H9 (cell line): ENCODE measurements at regions not wholly inside any gene's neighbourhood (a gene's known extent, or its start where the extent isn't known, plus 50 kb on each side); places are given as distances from the start of the nearest gene placed in this dataset.

ENCODE experiments used
- DNase-seq: peaks from one replicate; pipeline ENCODE4 v3.0.0-alpha.2; 2017
- H2AFZ ChIP-seq: one replicate; pipeline ENCODE4 v1.6.1; 2013; ENCODE audit warnings: mild to moderate bottlenecking, low read length, control low read depth, moderate library complexity
- H2AK5ac ChIP-seq: 2 replicates; pipeline ENCODE4 v1.6.1; 2013; ENCODE audit warnings: low read length, control low read depth, mixed read lengths; ENCODE audit not compliant: insufficient read length
- H2BK120ac ChIP-seq: one replicate; pipeline ENCODE4 v1.6.1; 2013; ENCODE audit warnings: low read depth, mild to moderate bottlenecking, low read length, control low read depth, inconsistent platforms; ENCODE audit not compliant: poor library complexity, severe bottlenecking
- H2BK12ac ChIP-seq: 2 replicates; pipeline ENCODE4 v1.6.1; 2013; ENCODE audit warnings: low read length, control low read depth, mixed read lengths, low read depth; ENCODE audit not compliant: insufficient read length
- H2BK15ac ChIP-seq: 2 replicates; pipeline ENCODE4 v1.6.1; 2013; ENCODE audit warnings: low read depth, low read length, control low read depth
- H2BK20ac ChIP-seq: one replicate; pipeline ENCODE4 v1.6.1; 2013; ENCODE audit warnings: low read depth, mild to moderate bottlenecking, low read length, control low read depth, inconsistent platforms; ENCODE audit not compliant: poor library complexity, severe bottlenecking
- H2BK5ac ChIP-seq: 2 replicates; pipeline ENCODE4 v1.6.1; 2013; ENCODE audit warnings: low read length, control low read depth, mixed read lengths; ENCODE audit not compliant: insufficient read length
- H3K14ac ChIP-seq: 2 replicates; pipeline ENCODE4 v1.6.1; 2013; ENCODE audit warnings: low read length, control low read depth; ENCODE audit not compliant: insufficient read depth
- H3K18ac ChIP-seq: 2 replicates; pipeline ENCODE4 v1.6.1; 2013; ENCODE audit warnings: low read depth, mild to moderate bottlenecking, mixed read lengths, low read length, control low read depth; ENCODE audit not compliant: insufficient read length
- H3K23ac ChIP-seq: 2 replicates; pipeline ENCODE4 v1.6.1; 2013; ENCODE audit warnings: low read length, control low read depth, mixed read lengths, low read depth; ENCODE audit not compliant: insufficient read length
- H3K23me2 ChIP-seq: 2 replicates; pipeline ENCODE4 v1.6.1; 2013; ENCODE audit warnings: low read depth, mild to moderate bottlenecking, mixed read lengths, low read length, control low read depth; ENCODE audit not compliant: insufficient read length, poor library complexity, severe bottlenecking
- H3K27ac ChIP-seq: 2 replicates; pipeline ENCODE4 v1.5.1; 2013; ENCODE audit warnings: low read length, control low read depth, mixed read lengths, low read depth; ENCODE audit not compliant: insufficient read length
- H3K27me3 ChIP-seq: 2 replicates; pipeline ENCODE4 v1.6.1; 2013; ENCODE audit warnings: low read length, control low read depth, inconsistent platforms; ENCODE audit not compliant: insufficient read depth
- H3K4ac ChIP-seq: 2 replicates; pipeline ENCODE4 v1.6.1; 2013; ENCODE audit warnings: low read depth, mild to moderate bottlenecking, control low read depth, inconsistent platforms, low read length, moderate library complexity
- H3K4me1 ChIP-seq: 2 replicates; pipeline ENCODE4 v1.6.1; 2013; ENCODE audit warnings: low read length, control low read depth, inconsistent platforms; ENCODE audit not compliant: insufficient read depth
- H3K4me2 ChIP-seq: 2 replicates; pipeline ENCODE4 v1.6.1; 2013; ENCODE audit warnings: low read length, control low read depth, mixed read lengths; ENCODE audit not compliant: insufficient read length, insufficient read depth
- H3K56ac ChIP-seq: 2 replicates; pipeline ENCODE4 v1.6.1; 2013; ENCODE audit warnings: low read depth, mild to moderate bottlenecking, mixed read lengths, low read length, control low read depth; ENCODE audit not compliant: insufficient read length
- H3K79me1 ChIP-seq: 2 replicates; pipeline ENCODE4 v1.6.1; 2013; ENCODE audit warnings: low read depth, mild to moderate bottlenecking, moderate library complexity, low read length, control low read depth, inconsistent platforms; ENCODE audit not compliant: insufficient read depth, poor library complexity, severe bottlenecking
- H3K79me2 ChIP-seq: 2 replicates; pipeline ENCODE4 v1.6.1; 2013; ENCODE audit warnings: low read length, control low read depth, inconsistent platforms; ENCODE audit not compliant: insufficient read depth
- H3K9ac ChIP-seq: 2 replicates; pipeline ENCODE4 v1.6.1; 2013; ENCODE audit warnings: low read length, control low read depth, mixed read lengths; ENCODE audit not compliant: insufficient read length; ENCODE audit errors: extremely low read depth
- H3K9me3 ChIP-seq: one replicate; pipeline ENCODE4 v1.6.1; 2013; ENCODE audit warnings: low read depth, low read length, inconsistent platforms; ENCODE audit not compliant: control insufficient read depth
- H3T11ph ChIP-seq: one replicate; pipeline ENCODE4 v1.6.1; 2013; ENCODE audit warnings: mild to moderate bottlenecking, low read length, control low read depth, inconsistent platforms
- H4K20me1 ChIP-seq: one replicate; pipeline ENCODE4 v1.6.1; 2013; ENCODE audit not compliant: control insufficient read depth, insufficient read length, insufficient read depth
- H4K5ac ChIP-seq: 2 replicates; pipeline ENCODE4 v1.6.1; 2013; ENCODE audit warnings: low read depth, mild to moderate bottlenecking, mixed read lengths, low read length, control low read depth; ENCODE audit not compliant: insufficient read length
- H4K8ac ChIP-seq: replicated peaks from 2 replicates; pipeline ENCODE4 v1.6.1; 2013; ENCODE audit warnings: low read length, control low read depth, mixed read lengths, low read depth; ENCODE audit not compliant: insufficient read length
- H4K91ac ChIP-seq: 2 replicates; pipeline ENCODE4 v1.6.1; 2013; ENCODE audit warnings: low read depth, mild to moderate bottlenecking, moderate library complexity, mixed read lengths, low read length, control low read depth; ENCODE audit not compliant: insufficient read length
- H3K27ac Mint-ChIP-seq, 3 experiments: 2 replicates in 2 of 3; 3 replicates in 1 of 3; pipeline ENCODE4 v1.8.0; 2020 to 2021; ENCODE audit warnings: mixed read lengths in 3 of 3, mild to moderate bottlenecking in 1 of 3, moderate library complexity in 1 of 3
- H3K27me3 Mint-ChIP-seq: 2 replicates; pipeline ENCODE4 v1.8.0; 2021; ENCODE audit warnings: low read depth, mild to moderate bottlenecking, moderate library complexity, mixed read lengths
- H3K36me3 Mint-ChIP-seq, 3 experiments: 2 replicates in 2 of 3; 3 replicates in 1 of 3; pipeline ENCODE4 v1.8.0; 2020 to 2021; ENCODE audit warnings: low read depth in 3 of 3, mixed read lengths in 3 of 3; ENCODE audit not compliant: insufficient read depth in 1 of 3
- H3K4me1 Mint-ChIP-seq, 2 experiments: 2 replicates each; pipeline ENCODE4 v1.8.0; 2020; ENCODE audit warnings: mixed read lengths in 2 of 2
- H3K4me3 Mint-ChIP-seq, 2 experiments: 2 replicates in 1 of 2; 3 replicates in 1 of 2; pipeline ENCODE4 v1.8.0; 2020 to 2021; ENCODE audit warnings: mild to moderate bottlenecking in 2 of 2, mixed read lengths in 2 of 2, moderate library complexity in 1 of 2
- H3K9me3 Mint-ChIP-seq, 2 experiments: 2 replicates in 1 of 2; 3 replicates in 1 of 2; pipeline ENCODE4 v1.8.0; 2020; ENCODE audit warnings: mild to moderate bottlenecking in 2 of 2, mixed read lengths in 2 of 2, moderate library complexity in 1 of 2
- WGBS: extraction: QIAGEN DNeasy Blood & Tissue Kit; methylation state at CpG from one replicate; pipeline ENCODE4 v1.1.7; 2013; ENCODE audit warnings: missing lambda C conversion rate, low lambda C conversion rate, mixed read lengths; ENCODE audit not compliant: insufficient read length; ENCODE audit errors: extremely low coverage; 5-methylcytosine and 5-hydroxymethylcytosine counted together
- TF ChIP-seq, protein P1 (sequence below): fragments of 200-600 bp; sonication (generic); conservative IDR thresholded peaks from 3 replicates; pipeline ENCODE4 v1.8.0; 2021; ENCODE audit warnings: antibody characterized with exemption, mild to moderate bottlenecking

DNA sequence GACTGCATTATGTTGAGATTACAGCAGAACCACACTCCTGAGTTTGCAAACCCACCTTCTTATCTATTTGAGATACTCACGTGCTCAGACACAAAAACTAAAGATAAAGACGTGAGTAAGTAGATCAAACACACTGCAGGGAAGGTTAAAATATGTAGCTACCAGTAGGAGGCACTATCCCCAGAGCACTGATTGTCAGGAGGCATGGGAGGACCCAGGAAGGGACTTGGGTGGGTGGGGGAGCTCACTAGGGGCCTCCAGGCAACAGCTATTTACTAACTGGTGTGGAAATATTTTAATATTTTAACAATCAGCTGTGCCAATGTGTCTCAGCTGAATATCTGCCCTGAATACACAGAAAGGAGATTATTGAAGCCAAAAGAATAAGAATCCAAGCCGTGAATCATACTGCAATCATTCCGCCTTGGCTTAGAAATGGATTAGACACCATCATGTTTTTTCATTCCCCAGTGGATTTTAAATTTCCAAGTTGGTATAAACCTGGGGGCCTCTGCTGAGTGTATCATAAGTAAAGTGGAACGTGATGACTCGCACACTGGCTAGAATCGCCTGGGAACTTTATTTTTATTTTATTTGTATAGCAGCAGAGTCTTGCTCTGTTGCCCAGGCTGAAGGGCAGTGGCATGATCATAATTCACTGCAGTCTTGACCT is 73.2 kb upstream of the CACNA1A start:
- Mint-ChIP-seq H3K27ac (no peak overlapping the region), H3K36me3 (peaks cover 0 to 8% (median 0%) of the 10 kb centered on the region in 3 experiments; a peak in 3 of 7 replicates), H3K9me3 (peaks cover 21 to 25% of the 10 kb centered on the region in 2 experiments), H3K4me1 (peaks cover 0 to 5% of the 10 kb centered on the region in 2 experiments; a peak in 2 of 4 replicates), H3K4me3 (no peak overlapping the region), H3K27me3 (peaks cover 8% of the 10 kb centered on the region)
- Histone ChIP-seq H3T11ph (no peak overlapping the region), H3K27me3 (no peaks in the 10 kb centered on the region), H3K23me2 (no peaks in the 10 kb centered on the region), H3K14ac (no peak overlapping the region), H3K4me2 (no peak overlapping the region), H4K20me1 (no peaks in the 10 kb centered on the region), H3K27ac (no peak overlapping the region), H3K79me2 (no peaks in the 10 kb centered on the region), H3K9me3 (peaks cover 11% of the 10 kb centered on the region), H2AK5ac (no peak overlapping the region), H2BK120ac (no peak overlapping the region), H2BK12ac (no peak overlapping the region), H2AFZ (no peak overlapping the region), H4K5ac (no peak overlapping the region), H4K91ac (no peak overlapping the region), H3K9ac (no peak overlapping the region), H4K8ac (no peak overlapping the region), H2BK5ac (no peak overlapping the region), H3K4me1 (no peaks in the 10 kb centered on the region), H3K18ac (no peak overlapping the region), H3K4ac (no peak overlapping the region), H3K23ac (no peak overlapping the region), H2BK20ac (no peak overlapping the region), H3K56ac (no peak overlapping the region), H2BK15ac (no peak overlapping the region), H3K79me1 (no peaks in the 10 kb centered on the region)
- no peak for DNase-seq
- WGBS: no CpG with 5 or more reads among the region's 7 CpGs
- TF ChIP-seq, protein P1, sequence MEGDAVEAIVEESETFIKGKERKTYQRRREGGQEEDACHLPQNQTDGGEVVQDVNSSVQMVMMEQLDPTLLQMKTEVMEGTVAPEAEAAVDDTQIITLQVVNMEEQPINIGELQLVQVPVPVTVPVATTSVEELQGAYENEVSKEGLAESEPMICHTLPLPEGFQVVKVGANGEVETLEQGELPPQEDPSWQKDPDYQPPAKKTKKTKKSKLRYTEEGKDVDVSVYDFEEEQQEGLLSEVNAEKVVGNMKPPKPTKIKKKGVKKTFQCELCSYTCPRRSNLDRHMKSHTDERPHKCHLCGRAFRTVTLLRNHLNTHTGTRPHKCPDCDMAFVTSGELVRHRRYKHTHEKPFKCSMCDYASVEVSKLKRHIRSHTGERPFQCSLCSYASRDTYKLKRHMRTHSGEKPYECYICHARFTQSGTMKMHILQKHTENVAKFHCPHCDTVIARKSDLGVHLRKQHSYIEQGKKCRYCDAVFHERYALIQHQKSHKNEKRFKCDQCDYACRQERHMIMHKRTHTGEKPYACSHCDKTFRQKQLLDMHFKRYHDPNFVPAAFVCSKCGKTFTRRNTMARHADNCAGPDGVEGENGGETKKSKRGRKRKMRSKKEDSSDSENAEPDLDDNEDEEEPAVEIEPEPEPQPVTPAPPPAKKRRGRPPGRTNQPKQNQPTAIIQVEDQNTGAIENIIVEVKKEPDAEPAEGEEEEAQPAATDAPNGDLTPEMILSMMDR: peak; percentile 57
